Activated naive CD4-positive, alpha-beta T cell treated with anti-CD3 and anti-CD28 coated beads, Interleukin-2, amount 10 ng/mL, durations not matched to agents 7 days and 5 days (primary cell): ENCODE measurements at regions not wholly inside any gene's neighbourhood (a gene's known extent, or its start where the extent isn't known, plus 50 kb on each side); places are given as distances from the start of the nearest gene placed in this dataset.
"Not testable (repeated sequence)": the region's sequence is repeated elsewhere in the genome, so short reads cannot be mapped to it uniquely, and the experiment has no call there.

ENCODE experiments used
- CTCF ChIA-PET: fragments of 350-600 bp; sonication (Branson Sonifier 250); formaldehyde crosslinking; loops from one replicate; lab custom pipeline; 2021; ENCODE audit warnings: antibody characterized with exemption; lab: Charles Lee
- DNase-seq: peaks from one replicate; pipeline ENCODE4 v3.0.0-alpha.2; 2020
- H3K27ac Mint-ChIP-seq: one replicate; pipeline ENCODE4 v1.8.0; 2021; ENCODE audit warnings: mild to moderate bottlenecking, moderate library complexity, mixed read lengths
- H3K27me3 Mint-ChIP-seq: one replicate; pipeline ENCODE4 v1.8.0; 2021; ENCODE audit warnings: mild to moderate bottlenecking, mixed read lengths
- H3K36me3 Mint-ChIP-seq: one replicate; pipeline ENCODE4 v1.8.0; 2021; ENCODE audit warnings: mixed read lengths
- H3K4me1 Mint-ChIP-seq: one replicate; pipeline ENCODE4 v1.8.0; 2021; ENCODE audit warnings: mixed read lengths
- H3K4me3 Mint-ChIP-seq: one replicate; pipeline ENCODE4 v1.8.0; 2021; ENCODE audit warnings: mild to moderate bottlenecking, moderate library complexity, mixed read lengths
- H3K9me3 Mint-ChIP-seq: one replicate; pipeline ENCODE4 v1.8.0; 2021; ENCODE audit warnings: mixed read lengths

DNA sequence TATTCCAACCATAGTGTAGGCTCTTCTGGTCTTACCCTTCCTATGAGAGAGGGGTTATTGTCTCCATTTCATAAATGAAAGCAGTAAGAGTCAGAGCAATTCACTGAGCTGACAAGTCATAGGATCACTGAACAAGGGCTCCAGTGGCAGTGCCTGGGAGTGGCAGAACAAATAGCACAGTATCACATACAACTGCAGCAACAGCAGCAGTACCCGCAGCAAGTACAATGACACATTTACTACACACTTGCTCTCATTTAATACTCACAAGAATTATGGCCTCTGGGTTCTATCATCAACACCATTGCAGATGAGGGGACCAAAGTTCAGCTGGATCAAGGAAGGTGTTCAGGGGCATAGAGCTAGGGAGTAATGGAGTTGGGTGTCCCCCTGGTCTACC is 218.8 kb downstream of the BCL2L11 start:
- H3K9me3 Mint-ChIP-seq, H3K4me1 Mint-ChIP-seq, DNase-seq, H3K27ac Mint-ChIP-seq, H3K36me3 Mint-ChIP-seq, H3K27me3 Mint-ChIP-seq, H3K4me3 Mint-ChIP-seq, CTCF ChIA-PET: not testable (repeated sequence)

DNA sequence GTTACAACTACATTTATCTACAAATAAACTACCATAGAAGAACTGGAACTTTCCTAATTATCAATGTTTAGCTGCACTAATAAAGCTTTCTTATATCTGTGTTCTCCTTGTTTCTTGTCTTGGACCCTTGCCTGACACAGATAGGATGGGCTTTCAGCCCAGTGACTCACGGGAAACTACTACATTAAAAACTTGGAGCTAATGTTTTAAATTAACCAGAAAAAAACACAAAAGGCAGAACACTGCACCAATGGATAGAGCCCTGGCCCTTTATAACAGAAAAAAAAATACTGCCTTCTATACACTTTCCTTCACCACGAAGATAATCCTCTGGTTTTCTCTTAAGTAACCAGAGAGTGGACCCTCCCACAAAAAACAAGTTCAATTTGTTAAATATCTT is 223.9 kb downstream of the BCL2L11 start:
- H3K4me1 Mint-ChIP-seq, DNase-seq, H3K9me3 Mint-ChIP-seq, H3K4me3 Mint-ChIP-seq, H3K27ac Mint-ChIP-seq, H3K36me3 Mint-ChIP-seq, CTCF ChIA-PET, H3K27me3 Mint-ChIP-seq: not testable (repeated sequence)

DNA sequence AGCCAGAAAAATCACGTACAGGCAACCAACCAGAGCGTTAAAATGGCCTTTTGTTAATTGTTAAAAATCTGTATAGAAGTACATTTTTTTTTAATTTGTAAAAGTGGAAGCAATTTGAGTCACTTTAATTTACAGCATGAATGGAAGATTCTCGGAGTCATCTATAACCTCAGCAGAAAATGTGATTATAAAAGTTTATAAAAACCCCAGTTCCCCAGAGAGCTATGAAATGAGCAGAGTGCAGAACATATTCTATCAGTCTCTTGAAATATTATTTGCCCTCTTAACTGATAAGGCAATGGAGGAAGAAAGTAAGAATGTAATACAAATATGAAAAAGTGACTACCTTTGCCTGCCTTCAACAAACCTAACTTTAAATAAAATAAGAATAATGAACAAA is 224.7 kb downstream of the BCL2L11 start:
- DNase-seq, H3K4me3 Mint-ChIP-seq, H3K27ac Mint-ChIP-seq: not testable (repeated sequence)

DNA sequence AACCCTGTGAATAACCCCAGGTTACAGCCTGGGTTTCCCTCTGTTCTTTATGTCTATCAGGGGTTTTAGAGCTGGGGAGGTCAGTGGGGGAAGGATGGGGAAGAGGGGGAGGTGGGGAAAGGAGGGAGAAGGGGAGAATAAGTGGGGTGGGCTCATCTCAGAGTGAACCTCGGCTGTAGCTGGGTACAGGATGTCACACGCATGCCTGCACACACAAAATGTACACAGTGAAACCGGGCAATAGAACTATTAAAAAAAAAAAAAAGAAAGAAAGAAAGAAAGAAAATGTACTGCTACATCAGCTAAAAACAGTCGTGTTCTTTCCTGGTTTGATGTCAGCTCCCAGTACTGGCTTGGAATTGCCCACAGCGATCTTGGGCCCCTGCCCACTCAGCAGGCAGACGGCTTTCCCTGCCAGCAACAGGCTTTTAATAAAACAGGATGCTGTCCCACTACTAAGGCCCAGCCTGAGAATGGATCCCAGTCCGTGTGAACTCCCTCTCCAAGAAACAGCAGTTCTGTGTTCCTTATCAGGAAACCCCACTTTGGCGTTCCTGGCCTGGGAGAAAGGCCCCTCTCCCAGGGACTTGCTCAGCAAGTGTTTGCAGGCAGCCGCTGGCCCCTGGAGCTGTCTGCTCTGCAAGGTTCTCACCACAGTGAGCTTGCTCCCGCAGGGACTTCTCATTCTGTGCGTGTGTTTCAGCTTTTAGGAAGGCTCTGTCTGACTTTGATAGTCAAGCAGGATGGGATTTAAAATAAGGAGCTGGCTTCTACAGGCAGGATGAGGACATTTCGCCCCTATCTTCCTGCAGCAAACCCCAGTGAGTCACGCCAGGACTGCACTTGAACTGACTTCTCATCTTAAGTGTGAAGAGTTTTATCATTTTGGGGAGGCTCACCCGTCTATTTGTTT is 225.6 kb downstream of the BCL2L11 start:
- H3K4me3 Mint-ChIP-seq, H3K36me3 Mint-ChIP-seq, CTCF ChIA-PET, H3K4me1 Mint-ChIP-seq, DNase-seq, H3K27me3 Mint-ChIP-seq, H3K9me3 Mint-ChIP-seq, H3K27ac Mint-ChIP-seq: not testable (repeated sequence)

More for the DNA sequence above, 224.7 kb downstream of the BCL2L11 start:
- H3K4me1 Mint-ChIP-seq, CTCF ChIA-PET, H3K36me3 Mint-ChIP-seq, H3K9me3 Mint-ChIP-seq, H3K27me3 Mint-ChIP-seq: not testable (repeated sequence)

DNA sequence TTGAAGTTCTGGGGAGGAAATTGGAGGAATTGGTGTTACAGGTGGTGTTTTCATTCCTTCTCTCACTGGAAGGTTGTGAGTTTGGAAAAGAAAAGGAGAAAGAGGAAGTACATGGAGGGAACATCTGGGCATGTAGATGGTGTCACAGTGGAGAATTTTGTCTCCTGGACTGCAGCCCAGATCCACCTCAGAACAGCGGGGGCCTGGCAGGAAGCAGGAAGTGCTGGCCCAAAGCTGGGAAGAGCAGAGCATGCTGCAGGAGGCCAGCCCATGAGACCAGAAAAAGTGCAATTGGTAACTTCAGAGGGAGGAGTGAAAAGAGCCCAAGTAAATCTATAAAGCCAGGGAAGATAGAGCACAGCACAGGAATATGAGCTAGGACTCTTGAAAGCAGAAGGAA is 227.0 kb downstream of the BCL2L11 start:
- CTCF ChIA-PET = not testable (repeated sequence)

DNA sequence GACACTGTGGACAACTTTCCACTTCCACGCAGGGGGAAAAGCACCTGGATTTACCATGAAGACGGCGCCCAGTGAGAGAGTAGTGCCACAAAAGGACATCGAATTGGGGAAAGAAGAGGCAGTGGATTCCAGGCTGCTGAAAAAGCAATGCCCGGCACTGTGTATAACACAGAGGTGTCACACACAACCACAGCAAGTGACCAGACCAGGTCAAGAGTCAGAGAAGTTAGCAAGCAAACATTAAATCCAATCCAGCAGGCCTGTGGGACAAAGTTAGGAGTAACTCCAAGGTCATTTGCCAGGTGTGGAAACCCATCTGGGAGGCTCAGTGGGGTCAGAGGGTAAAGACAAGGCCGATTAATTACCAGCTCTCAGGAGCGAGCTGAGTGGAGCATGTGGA is 227.6 kb downstream of the BCL2L11 start:
- H3K36me3 Mint-ChIP-seq, H3K9me3 Mint-ChIP-seq, H3K4me3 Mint-ChIP-seq, DNase-seq, CTCF ChIA-PET, H3K4me1 Mint-ChIP-seq, H3K27ac Mint-ChIP-seq, H3K27me3 Mint-ChIP-seq: not testable (repeated sequence)

More for the DNA sequence above, 227.0 kb downstream of the BCL2L11 start:
- H3K4me1 Mint-ChIP-seq, H3K9me3 Mint-ChIP-seq, H3K36me3 Mint-ChIP-seq, H3K27me3 Mint-ChIP-seq, H3K27ac Mint-ChIP-seq, DNase-seq, H3K4me3 Mint-ChIP-seq: not testable (repeated sequence)

DNA sequence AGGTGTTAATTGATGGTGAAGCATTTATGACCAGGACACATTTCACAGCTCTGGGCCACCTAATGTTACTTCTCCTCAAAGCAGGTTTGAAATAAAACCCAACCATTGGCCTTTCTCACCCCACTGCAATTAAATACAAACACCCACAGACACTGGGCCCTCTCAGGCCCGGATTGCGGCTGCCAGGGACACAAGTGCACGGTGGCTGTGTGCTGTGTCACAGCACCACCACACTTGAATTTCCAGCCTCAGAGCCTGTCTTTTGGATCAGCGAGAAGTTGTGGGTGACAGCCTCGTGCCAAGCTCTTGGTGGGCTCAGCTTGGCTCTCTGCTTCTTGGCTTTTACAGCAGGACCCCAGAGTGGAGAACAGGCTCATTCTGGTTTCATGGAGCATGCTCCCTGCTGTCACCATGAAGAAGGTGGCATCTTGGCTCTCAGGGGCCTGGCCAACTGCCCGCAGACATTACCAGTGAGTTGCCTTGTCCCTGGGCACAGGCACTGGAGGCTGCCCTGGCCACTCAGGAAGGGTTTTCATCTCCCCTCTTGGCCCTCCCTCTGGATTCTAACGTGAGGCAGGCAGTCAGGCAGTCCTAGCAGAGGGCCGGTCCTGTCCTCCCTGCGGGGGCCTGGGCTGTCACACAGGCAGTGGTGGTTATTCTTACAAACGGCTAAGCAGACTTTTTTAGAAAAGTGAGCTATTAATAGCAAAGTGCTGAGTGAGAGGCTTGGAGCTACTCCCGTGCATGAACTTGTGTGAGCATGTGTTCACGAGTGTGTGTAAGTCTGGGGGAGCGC is 234.5 kb downstream of the BCL2L11 start:
- H3K9me3 Mint-ChIP-seq, H3K4me3 Mint-ChIP-seq, H3K4me1 Mint-ChIP-seq, DNase-seq, H3K36me3 Mint-ChIP-seq, H3K27ac Mint-ChIP-seq, CTCF ChIA-PET, H3K27me3 Mint-ChIP-seq: not testable (repeated sequence)

DNA sequence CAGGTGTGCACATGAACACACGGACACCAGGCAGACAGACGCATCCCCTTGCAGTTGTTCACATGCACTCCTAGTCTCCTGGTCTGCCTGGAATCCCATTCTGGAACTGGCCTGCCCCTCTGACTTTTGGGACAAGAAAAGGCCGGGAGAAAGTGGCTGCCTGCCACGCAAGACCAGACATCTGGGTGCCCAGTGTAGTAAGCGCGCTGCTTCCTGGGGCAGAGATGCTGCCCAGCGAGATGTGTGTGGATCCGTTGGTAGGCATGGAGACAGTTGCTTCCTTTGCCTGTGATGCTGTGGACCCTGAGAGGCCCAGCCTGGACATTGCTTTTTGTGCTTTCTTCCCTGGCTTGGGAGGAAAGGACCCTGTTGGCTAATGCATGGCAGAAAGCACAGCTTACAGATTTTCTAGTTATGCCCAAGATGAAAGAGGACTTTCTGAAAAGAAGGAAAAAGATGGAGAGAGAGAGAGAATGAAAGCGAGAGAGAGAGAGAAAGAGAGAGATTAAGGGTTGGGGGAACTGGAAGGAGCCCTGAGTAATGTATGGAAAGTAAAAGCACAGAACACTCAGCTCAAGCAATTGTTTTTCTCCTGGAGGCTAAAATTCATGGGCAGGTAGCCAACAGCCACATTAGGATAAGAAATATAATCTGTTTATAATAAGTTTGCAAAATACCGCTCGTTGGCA is 235.3 kb downstream of the BCL2L11 start:
- CTCF ChIA-PET, H3K4me3 Mint-ChIP-seq, H3K9me3 Mint-ChIP-seq, H3K4me1 Mint-ChIP-seq, H3K27ac Mint-ChIP-seq, H3K36me3 Mint-ChIP-seq, DNase-seq, H3K27me3 Mint-ChIP-seq: not testable (repeated sequence)

DNA sequence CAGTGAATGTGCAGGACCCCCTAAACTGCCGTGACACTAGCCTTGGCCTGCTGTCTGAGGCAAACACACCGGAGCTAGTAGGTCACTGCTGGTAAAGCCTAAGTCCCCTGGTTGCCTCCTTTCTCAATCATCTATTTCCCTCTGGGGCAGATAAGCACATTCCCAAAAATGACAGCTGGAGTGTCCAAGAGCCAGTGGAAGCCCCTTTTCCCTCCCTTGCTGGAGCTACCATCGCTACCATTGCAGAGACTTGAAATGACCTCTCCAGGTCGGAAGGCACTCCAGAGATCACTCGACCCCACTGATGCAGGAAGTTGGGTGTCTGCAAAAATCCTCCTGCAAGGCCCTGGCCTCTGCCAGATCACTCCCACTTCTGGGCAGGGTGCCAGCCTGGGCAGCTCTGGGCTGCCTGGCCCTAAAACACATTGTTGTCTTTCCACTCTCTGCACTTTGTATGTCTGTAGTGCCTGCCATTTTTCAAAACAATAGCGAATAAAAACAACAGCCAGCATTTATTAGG is 235.9 kb downstream of the BCL2L11 start:
- CTCF ChIA-PET, H3K27ac Mint-ChIP-seq, H3K4me3 Mint-ChIP-seq, H3K9me3 Mint-ChIP-seq, DNase-seq, H3K4me1 Mint-ChIP-seq, H3K36me3 Mint-ChIP-seq, H3K27me3 Mint-ChIP-seq: not testable (repeated sequence)

DNA sequence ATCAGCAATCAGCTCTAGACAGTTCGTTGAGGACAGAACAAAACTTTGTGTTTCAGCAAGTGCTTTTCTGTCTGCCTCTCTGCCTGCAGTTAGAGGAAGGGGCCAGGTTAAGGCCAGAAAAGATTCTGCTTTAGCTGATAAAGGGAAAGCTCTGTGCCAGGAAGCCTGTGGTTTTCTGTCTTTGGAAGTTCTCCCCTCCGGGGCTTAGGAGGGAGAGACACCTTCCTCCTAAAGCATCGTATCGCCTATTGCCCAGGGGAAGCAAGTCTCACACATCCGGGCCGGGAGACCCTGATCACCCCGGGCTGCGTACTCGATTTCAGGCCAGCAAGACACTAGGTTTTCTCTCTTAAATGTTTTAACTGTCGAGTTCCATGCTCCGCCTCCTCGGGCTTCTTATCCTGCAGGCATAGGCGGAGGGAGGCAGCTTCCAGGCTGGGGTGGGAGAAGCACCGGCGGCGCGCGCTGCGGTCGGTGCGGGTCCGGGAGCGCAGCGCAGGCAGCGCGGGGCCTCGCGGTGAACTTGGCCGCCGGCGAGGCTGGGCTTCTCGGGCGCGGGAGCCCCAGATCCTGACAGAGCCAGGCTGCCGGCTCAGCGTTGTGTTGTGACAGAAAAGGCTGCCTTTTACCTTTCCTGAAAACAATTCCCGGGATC is 245.4 kb downstream of the BCL2L11 start:
- H3K4me1 Mint-ChIP-seq, H3K36me3 Mint-ChIP-seq, CTCF ChIA-PET, H3K27ac Mint-ChIP-seq, H3K27me3 Mint-ChIP-seq, H3K9me3 Mint-ChIP-seq, DNase-seq, H3K4me3 Mint-ChIP-seq: not testable (repeated sequence)

DNA sequence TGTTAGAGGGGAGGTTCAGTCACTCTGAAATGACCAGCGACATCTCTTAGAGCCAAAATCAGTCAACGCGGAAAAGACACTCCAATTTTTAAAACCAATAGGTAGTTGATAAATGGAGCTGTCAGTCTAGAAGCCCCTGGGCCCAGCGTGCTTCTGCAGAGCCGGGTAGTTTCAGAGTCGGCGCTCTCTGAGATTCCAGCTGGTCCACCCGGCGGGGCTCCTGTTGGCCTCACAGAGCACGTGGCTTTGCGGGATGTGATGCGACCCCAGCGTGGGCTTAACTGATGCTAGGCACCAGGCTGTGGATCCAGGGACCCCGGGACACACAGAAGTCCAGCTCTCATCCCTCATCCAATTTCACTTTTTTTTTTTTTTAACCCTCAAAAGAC is 245.9 kb downstream of the BCL2L11 start:
- H3K4me1 Mint-ChIP-seq, H3K27me3 Mint-ChIP-seq, H3K4me3 Mint-ChIP-seq, H3K27ac Mint-ChIP-seq, H3K9me3 Mint-ChIP-seq, DNase-seq, CTCF ChIA-PET, H3K36me3 Mint-ChIP-seq: not testable (repeated sequence)

DNA sequence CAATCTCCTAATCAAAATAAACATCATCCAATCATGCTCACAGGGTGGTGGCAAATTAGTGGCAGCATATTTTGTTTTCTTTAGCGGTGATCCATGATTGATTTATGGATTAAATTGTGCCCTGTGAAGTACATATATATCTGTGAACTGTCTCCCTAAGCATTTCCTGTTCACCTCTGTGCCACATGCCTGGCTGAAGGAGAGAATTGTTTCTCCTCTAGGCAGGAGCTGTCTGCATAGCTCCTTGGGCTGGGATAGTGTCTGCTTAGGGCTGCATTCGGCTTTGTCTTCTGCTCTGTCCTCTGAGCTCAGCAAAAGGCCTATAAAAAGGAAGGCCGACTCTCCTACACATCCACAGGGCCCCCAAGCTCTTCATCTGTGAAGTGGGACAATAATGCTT is 246.4 kb downstream of the BCL2L11 start:
- H3K4me1 Mint-ChIP-seq, H3K27ac Mint-ChIP-seq, DNase-seq, CTCF ChIA-PET, H3K36me3 Mint-ChIP-seq, H3K9me3 Mint-ChIP-seq, H3K27me3 Mint-ChIP-seq, H3K4me3 Mint-ChIP-seq: not testable (repeated sequence)

DNA sequence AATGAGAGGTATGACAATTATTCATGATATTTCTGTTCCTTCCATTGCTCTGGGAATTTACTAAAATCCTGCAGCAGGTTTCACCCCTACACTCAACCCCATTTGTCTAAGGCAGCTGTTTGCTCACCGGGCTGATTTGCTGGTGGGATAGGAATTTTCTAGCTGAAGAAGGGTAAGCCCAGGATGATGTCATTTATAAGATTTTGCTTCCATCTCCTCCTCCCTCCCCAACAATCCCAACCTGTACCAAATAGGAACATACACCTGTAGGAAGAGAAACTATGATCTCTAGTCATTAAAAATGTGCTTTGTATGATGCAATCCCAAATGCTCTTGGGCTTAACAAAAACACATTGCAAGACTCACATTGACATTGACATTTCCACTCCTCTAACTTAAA is 247.2 kb downstream of the BCL2L11 start:
- H3K27me3 Mint-ChIP-seq, H3K4me1 Mint-ChIP-seq, H3K9me3 Mint-ChIP-seq, DNase-seq, H3K36me3 Mint-ChIP-seq, H3K27ac Mint-ChIP-seq, CTCF ChIA-PET, H3K4me3 Mint-ChIP-seq: not testable (repeated sequence)

DNA sequence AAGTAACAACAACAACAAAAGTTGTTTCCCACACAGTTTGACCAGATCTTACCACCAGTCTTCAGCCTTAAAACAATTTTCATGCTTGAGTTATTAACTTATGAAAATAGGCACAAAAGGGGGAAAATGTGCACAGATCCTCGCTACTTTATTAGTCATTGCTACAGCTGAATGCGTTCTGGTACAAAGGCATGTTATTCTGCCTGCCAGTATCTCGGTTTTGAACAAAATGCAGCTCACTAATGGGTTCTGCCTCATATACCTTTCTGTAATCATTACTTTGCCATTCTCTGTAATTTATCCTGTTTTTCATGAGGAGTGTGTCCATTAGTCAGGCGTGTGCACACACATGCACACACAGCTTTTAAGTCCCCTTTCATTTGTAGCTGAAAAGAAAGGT is 247.6 kb downstream of the BCL2L11 start:
- CTCF ChIA-PET, DNase-seq, H3K4me3 Mint-ChIP-seq, H3K27me3 Mint-ChIP-seq, H3K27ac Mint-ChIP-seq, H3K4me1 Mint-ChIP-seq, H3K9me3 Mint-ChIP-seq, H3K36me3 Mint-ChIP-seq: not testable (repeated sequence)
